Cardiac fibroblast (primary cell): ENCODE measurements at regions not wholly inside any gene's neighbourhood (a gene's known extent, or its start where the extent isn't known, plus 50 kb on each side); places are given as distances from the start of the nearest gene placed in this dataset.

Experiments
- DNase-seq, 2 donors: peaks; one replicate each; pipeline versions ENCODE4 v3.0.0 to v3.0.0-alpha.2; 2010; ENCODE audit warnings: low read depth in 2 of 2
- H3K4me3 ChIP-seq, 2 donors: replicated peaks in 1 of 2; 1 replicate in 1 of 2; 2 replicates in 1 of 2; pipeline ENCODE4 v1.5.1; 2011; ENCODE audit warnings: low read depth in 2 of 2, low read length in 2 of 2, mild to moderate bottlenecking in 2 of 2, moderate library complexity in 1 of 2
- TF ChIP-seq, protein P1 (sequence below): IDR thresholded peaks from one replicate; pipeline ENCODE4 v1.5.1; 2011; ENCODE audit warnings: low read depth, mild to moderate bottlenecking, low read length, inconsistent platforms

DNA sequence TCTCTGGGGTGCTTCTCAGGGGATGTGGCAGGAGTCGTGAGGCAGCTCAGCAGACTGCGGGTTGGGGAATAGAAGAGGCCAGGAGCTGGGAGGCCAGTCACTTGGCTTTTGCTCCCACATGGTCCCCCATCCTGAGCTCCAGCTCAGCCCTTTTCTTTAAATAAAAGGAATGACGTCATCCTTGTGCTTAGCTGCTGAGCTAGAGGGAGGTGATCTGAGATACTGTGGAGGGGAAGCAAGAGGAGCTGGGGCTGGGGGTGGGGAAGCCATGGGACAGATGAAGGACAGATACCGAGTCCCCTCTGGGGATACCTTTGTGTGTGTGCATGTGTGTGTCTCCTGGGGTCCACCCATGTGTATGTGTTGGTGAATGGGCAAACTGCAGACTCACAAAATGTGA, 89.0 kb upstream of the ARAP3 start:
- H3K4me3 ChIP-seq, result no peak overlapping the region
- TF ChIP-seq, protein P1, sequence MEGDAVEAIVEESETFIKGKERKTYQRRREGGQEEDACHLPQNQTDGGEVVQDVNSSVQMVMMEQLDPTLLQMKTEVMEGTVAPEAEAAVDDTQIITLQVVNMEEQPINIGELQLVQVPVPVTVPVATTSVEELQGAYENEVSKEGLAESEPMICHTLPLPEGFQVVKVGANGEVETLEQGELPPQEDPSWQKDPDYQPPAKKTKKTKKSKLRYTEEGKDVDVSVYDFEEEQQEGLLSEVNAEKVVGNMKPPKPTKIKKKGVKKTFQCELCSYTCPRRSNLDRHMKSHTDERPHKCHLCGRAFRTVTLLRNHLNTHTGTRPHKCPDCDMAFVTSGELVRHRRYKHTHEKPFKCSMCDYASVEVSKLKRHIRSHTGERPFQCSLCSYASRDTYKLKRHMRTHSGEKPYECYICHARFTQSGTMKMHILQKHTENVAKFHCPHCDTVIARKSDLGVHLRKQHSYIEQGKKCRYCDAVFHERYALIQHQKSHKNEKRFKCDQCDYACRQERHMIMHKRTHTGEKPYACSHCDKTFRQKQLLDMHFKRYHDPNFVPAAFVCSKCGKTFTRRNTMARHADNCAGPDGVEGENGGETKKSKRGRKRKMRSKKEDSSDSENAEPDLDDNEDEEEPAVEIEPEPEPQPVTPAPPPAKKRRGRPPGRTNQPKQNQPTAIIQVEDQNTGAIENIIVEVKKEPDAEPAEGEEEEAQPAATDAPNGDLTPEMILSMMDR, result no peak
- no peak for DNase-seq

DNA sequence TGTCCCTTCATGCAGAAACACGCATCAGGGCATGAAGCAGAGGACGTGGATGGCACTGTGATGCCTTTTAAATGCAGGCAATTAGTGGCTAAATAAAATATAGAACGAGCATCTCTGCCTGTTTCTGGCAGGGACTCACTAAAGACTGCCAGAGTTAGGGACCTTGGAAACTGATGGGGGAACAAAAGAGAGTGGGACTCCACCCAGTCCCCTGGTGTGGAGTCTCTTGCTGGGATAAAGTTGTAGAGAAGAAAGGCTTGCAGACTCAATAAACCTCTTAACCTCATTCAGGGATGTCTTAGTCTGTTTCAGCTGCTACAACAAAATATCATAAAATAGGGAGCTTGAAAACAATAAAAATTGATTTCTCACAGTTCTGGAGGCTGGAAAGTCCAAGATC, 87.6 kb upstream of the ARAP3 start:
- TF ChIP-seq, protein P1, result no peak
- H3K4me3 ChIP-seq, result no peak overlapping the region
- no peak for DNase-seq

DNA sequence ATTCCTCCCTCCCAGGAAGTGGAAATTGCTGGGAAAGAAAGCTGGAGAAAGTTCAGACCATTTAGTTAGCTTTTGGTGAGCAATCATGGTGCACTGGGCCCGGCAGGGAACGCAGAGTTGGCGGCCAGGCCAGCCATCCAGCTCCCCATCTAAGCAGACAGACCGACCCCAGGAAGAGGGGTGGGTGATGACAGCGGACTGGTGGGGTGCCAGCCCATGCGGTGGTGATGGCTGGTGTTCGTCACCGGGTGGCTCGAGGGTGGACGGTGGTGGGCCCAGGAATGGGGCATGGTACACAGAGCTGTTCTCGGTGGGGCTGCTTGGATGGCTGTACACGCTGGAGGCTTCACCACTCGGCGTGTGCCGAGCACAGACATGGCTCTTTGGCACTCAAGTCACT, 85.6 kb upstream of the ARAP3 start:
- TF ChIP-seq, protein P1, result no peak
- H3K4me3 ChIP-seq, result no peak overlapping the region
- no peak for DNase-seq

DNA sequence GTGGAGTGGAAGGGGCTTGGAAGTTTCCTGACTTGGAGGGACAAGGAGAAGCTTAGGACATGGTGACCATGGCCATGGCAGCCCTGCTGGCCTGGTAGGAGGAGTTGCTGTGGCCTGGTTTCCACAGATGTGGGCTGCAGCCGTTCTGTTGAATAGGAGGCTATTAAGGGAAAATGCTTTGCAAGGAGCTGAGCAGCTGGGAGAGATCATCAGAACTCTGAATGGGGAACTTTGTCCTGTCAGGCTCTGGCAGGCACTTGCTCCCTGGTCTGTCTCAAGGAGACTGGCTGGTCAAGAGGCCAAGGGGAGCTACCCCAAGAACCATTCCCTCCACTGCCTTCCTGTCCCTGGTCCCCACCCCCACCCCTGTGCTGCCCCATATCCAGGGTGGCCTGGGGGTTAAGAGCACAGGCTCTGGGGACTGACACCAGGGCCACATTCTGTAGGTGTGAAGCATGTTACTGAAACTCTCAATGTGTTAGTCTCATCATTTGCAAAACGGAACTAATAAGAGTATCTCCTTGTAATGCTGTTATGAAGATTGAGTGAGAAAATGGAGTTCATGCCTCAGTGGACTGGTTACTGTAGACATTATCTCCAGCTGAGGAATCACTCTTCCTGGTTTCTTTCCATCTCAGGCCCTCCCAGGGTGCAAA, 84.0 kb upstream of the ARAP3 start:
- no peak overlapping the region for H3K4me3 ChIP-seq
- no peak for DNase-seq
- TF ChIP-seq, protein P1, result no peak

DNA sequence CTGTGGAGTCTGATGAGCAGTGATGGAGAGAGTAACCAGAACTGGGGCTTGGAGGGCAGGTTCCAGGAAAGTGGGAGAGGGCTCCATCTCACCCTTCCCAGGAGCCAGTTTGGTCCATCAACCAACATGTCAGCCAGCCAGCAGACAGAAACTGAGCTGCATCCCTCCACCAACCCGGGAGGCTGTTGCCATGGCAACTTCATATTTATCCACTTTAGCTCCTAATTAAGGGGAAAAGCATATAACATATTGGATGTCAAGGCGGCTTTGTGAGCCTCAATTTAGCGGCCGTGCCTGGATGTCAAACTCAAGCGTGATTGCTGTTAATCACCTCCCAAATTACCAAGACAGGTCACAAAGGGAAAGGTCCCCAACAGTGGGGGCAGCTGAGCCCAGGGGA, 81.5 kb upstream of the ARAP3 start:
- no peak for DNase-seq
- TF ChIP-seq, protein P1, result no peak
- H3K4me3 ChIP-seq, result no peak overlapping the region

DNA sequence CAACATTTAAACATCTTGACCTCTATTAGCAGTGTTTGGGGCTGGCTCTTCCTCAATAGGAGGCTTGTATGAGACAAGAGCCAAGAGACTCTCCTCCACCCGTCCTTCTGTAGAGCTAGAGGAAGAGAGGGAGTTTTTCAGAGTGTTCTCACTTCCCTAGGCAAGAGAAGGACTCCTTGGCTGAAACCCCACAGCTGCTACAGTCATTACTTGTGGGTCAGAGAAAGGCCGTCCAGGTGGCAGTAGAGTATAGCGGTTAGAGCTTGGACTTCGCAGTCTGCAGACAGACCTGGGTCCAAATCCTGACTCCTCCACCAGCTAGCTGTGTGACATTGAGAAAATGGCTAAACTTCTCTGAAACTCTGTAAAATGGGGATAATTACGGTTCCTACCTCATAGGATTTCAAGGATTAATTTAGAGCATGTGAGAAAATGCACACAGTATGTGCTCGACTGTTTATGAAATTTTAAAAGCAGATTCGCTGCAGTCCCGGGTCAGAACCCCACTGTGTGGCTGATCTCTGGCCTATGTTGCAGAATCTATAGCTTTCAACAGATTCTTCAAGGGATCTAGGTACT, 80.8 kb upstream of the ARAP3 start:
- H3K4me3 ChIP-seq, result no peak overlapping the region
- TF ChIP-seq, protein P1, result peak; percentile 23
- peak; percentile 17 to 46 for DNase-seq

DNA sequence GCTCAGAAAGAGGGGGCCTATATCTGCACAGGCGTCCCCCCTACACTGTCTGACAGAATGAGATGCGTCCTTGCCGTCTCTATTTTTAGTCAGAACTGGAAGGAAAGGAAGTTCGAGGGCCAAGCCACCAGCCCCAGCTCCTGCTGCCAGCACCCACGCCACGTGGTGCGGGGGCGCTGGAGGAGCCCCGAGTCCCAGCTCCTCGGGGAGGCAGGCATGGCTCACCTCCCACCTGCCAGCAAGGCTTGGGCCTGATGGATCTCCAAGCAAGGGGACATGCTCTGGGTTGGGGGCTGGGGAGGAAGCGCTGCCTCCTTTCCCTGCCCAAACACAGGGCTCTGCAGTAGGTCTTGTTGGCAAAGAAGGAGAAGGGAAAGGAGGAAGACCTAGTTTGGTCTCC, 80.3 kb upstream of the ARAP3 start:
- DNase-seq, result no peak
- H3K4me3 ChIP-seq, result no peak overlapping the region
- TF ChIP-seq, protein P1, result no peak
